ENCODE measurements at regions not wholly inside any gene's neighbourhood (a gene's known extent, or its start where the extent isn't known, plus 50 kb on each side); places are given as distances from the start of the nearest gene placed in this dataset.

DNA sequence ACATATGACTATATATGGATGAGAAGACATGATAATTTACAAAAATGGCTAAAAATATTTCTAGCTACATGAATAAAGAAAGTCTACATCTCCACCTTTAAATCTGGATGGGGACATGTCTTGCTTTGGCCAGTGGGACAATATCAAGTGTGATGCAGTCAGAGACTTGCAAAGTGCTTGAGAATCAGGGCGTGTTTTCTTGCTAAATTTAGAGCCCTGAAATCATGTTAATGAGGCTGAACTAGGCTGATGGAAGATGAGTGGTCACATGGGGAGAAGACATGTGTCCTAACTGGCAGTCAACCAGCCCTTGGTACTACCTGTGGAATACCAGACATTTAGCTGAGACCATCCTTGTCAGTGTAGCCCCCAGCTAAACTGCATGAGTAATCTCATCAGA, 278.5 kb upstream of the RGPD4 start:
- Histone ChIP-seq H3K27ac (ENCODE audit: low read depth, low read length) (no peak overlapping the region), H3K4me2 (ENCODE audit: low read length) (no peak overlapping the region), H3K27me3 (ENCODE audit: control insufficient read depth, low read length) (no peaks in the 10 kb centered on the region), H4K20me1 (ENCODE audit: control insufficient read depth, insufficient read depth, low read depth, low read length) (no peaks in the 10 kb centered on the region), H3K79me2 (ENCODE audit: control insufficient read depth, low read length) (no peaks in the 10 kb centered on the region), H3K4me3 (ENCODE audit: low read length) (no peak overlapping the region), H3K4me1 (ENCODE audit: control insufficient read depth, low read length) (no peaks in the 10 kb centered on the region), H3K9me3 (ENCODE audit: control insufficient read depth, insufficient read depth, low read length) (no peaks in the 10 kb centered on the region), H3K36me3 (ENCODE audit: control insufficient read depth, low read length) (no peaks in the 10 kb centered on the region), H3F3A (ENCODE audit: control insufficient read depth, insufficient read depth) (no peaks in the 10 kb centered on the region), H3K9me2 (replicated peaks; ENCODE audit: control insufficient read depth, low read length) (no peaks in the 10 kb centered on the region)
- TF ChIP-seq, protein P1, sequence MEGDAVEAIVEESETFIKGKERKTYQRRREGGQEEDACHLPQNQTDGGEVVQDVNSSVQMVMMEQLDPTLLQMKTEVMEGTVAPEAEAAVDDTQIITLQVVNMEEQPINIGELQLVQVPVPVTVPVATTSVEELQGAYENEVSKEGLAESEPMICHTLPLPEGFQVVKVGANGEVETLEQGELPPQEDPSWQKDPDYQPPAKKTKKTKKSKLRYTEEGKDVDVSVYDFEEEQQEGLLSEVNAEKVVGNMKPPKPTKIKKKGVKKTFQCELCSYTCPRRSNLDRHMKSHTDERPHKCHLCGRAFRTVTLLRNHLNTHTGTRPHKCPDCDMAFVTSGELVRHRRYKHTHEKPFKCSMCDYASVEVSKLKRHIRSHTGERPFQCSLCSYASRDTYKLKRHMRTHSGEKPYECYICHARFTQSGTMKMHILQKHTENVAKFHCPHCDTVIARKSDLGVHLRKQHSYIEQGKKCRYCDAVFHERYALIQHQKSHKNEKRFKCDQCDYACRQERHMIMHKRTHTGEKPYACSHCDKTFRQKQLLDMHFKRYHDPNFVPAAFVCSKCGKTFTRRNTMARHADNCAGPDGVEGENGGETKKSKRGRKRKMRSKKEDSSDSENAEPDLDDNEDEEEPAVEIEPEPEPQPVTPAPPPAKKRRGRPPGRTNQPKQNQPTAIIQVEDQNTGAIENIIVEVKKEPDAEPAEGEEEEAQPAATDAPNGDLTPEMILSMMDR (IDR thresholded peaks at IDR 0.05; ENCODE audit: low read depth, low read length, poor library complexity, severe bottlenecking) = no peak
- no peak for TF ChIP-seq EZH2phosphoT487 (IDR thresholded peaks at IDR 0.05; ENCODE audit: borderline replicate concordance, low read length)

DNA sequence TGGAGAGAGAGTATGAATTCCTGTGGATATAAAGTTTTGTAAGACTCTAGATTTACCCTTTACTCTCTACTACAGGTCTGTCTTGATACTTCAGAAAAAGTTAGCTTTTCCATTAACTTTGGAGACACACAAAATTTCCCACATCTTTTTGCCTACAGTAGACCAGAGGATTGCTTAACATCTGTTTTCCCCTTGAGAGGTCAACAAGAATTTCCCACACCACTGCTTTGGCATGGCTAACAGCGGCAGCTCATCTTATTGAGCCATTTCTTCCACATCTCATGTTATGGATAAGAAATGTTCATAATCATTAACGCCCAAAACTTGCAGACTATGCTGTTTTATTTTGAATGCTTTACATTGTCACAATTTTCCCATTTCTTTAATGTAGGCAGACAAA, 273.6 kb upstream of the RGPD4 start:
- no peak overlapping the region for H3K4me3 ChIP-seq (ENCODE audit: low read length)
- no peak for TF ChIP-seq EZH2phosphoT487 (IDR thresholded peaks at IDR 0.05; ENCODE audit: borderline replicate concordance, low read length)
- TF ChIP-seq, protein P1 (IDR thresholded peaks at IDR 0.05; ENCODE audit: low read depth, low read length, poor library complexity, severe bottlenecking) = no peak

DNA sequence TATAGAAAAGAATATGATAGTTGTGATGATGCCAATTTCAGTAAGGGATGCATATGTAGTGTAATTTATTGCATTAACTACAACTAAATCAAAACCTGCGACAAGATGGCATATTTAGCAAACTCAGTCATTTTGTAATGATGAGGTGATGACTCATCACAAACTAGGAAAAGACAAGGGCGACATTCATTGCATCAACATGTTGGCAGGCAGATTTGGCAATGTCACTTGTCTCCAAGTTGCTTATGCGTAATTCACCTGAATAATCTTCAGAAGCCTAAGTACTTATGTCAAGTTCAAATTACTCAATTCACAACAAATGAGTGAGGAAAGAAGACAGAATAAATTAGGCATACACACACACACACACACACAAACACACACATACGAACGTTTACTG, 273.2 kb upstream of the RGPD4 start:
- Histone ChIP-seq H3K27me3 (ENCODE audit: control insufficient read depth, low read length) (no peaks in the 10 kb centered on the region), H3K4me3 (ENCODE audit: low read length) (no peak overlapping the region), H4K20me1 (ENCODE audit: control insufficient read depth, insufficient read depth, low read depth, low read length) (no peaks in the 10 kb centered on the region), H3K79me2 (ENCODE audit: control insufficient read depth, low read length) (no peaks in the 10 kb centered on the region), H3K9me2 (replicated peaks; ENCODE audit: control insufficient read depth, low read length) (no peaks in the 10 kb centered on the region), H3F3A (ENCODE audit: control insufficient read depth, insufficient read depth) (no peaks in the 10 kb centered on the region), H3K36me3 (ENCODE audit: control insufficient read depth, low read length) (no peaks in the 10 kb centered on the region), H3K9me3 (ENCODE audit: control insufficient read depth, insufficient read depth, low read length) (0 out of 2 replicates have a peak, but pooled peaks cover 3% of the 10 kb centered on the region), H3K4me2 (ENCODE audit: low read length) (no peak overlapping the region), H3K27ac (ENCODE audit: low read depth, low read length) (no peak overlapping the region), H3K4me1 (ENCODE audit: control insufficient read depth, low read length) (no peaks in the 10 kb centered on the region)
- TF ChIP-seq EZH2phosphoT487 (IDR thresholded peaks at IDR 0.05; ENCODE audit: borderline replicate concordance, low read length) = no peak
- TF ChIP-seq, protein P1 (IDR thresholded peaks at IDR 0.05; ENCODE audit: low read depth, low read length, poor library complexity, severe bottlenecking) = no peak

More for the DNA sequence above, 273.6 kb upstream of the RGPD4 start:
- Histone ChIP-seq H4K20me1 (ENCODE audit: control insufficient read depth, insufficient read depth, low read depth, low read length) (no peaks in the 10 kb centered on the region), H3K9me2 (replicated peaks; ENCODE audit: control insufficient read depth, low read length) (no peaks in the 10 kb centered on the region), H3K27ac (ENCODE audit: low read depth, low read length) (no peak overlapping the region), H3K4me1 (ENCODE audit: control insufficient read depth, low read length) (no peaks in the 10 kb centered on the region), H3K27me3 (ENCODE audit: control insufficient read depth, low read length) (no peaks in the 10 kb centered on the region), H3F3A (ENCODE audit: control insufficient read depth, insufficient read depth) (no peaks in the 10 kb centered on the region), H3K9me3 (ENCODE audit: control insufficient read depth, insufficient read depth, low read length) (0 out of 2 replicates have a peak, but pooled peaks cover 3% of the 10 kb centered on the region), H3K79me2 (ENCODE audit: control insufficient read depth, low read length) (no peaks in the 10 kb centered on the region), H3K36me3 (ENCODE audit: control insufficient read depth, low read length) (no peaks in the 10 kb centered on the region), H3K4me2 (ENCODE audit: low read length) (no peak overlapping the region)
